ENCODE measurements at regions not wholly inside any gene's neighbourhood (a gene's known extent, or its start where the extent isn't known, plus 50 kb on each side); places are given as distances from the start of the nearest gene placed in this dataset.

DNA sequence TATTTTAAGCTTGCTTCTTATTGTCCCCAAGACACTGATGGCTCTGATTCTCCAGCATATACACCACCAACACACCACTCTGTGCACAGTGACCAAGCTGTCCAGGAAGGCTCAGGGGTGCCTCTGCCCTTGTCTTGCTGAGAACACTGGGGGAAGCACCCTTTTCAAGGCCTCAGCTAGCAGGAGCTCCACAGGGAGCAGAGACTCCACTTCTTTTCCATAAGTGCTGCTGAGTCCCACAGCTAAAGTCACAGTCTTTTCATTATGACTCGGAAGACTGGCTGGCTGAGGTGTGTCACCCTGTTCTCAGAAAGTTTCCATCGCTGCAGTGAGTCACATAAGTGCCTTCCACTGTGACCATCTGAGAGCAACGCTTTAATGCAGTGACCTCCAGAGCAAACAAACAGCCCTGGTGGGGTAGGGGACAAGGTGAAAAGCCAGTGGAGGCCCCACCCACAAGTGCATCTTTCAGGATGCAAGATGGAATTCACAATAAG, 226.9 kb upstream of the CHRNA7 start:
- no peak for DNase-seq (ENCODE audit: low read depth in 2 of 2, low spot score in 1 of 2)

DNA sequence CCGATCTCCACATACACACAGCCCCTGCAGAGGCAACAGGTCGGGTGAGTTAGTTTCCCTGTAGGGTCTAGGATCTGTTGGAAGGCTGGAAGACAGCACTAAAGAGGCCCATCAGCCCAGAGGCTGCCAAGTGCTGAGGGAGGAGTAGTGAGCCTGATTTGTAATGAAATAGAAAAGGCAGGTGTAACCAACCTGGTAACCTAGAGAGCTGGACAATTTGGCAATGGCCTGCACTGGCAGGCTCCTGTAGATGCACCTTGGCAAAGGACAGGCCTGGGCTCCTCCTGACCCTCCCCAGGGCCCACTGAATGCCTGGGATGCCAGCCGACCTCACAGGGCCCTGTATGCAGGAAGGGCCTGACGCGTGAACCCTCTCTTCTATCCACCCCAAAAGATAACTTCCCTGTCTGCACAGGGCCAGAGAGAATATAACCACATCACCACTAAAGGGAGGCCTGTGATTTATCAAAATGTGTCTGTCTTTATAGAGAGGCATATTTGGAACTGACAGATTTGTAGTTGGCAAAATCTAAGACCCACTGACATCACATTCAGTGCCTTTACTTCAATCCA, 225.1 kb upstream of the CHRNA7 start:
- DNase-seq (ENCODE audit: low read depth in 2 of 2, low spot score in 1 of 2) = no peak

DNA sequence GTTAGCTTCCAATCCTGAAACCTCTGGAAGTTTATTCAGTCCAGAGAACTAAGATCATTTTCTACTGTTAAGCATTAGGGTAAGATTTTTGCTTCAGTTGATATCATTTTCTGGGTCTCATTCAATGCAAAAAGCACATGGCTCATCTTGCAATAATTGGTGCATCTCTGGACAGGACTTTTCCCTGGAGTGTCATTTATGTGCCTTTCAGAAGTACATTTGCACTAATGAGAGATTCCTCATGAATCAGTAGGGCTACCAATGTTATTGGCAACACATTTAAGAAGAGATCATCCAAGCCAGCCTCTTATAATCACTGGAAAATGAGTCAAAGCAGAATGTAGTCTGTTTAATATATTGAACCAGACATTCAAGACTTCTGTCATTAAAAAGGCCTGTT, 224.2 kb upstream of the CHRNA7 start:
- DNase-seq (ENCODE audit: low read depth in 2 of 2, low spot score in 1 of 2) = no peak

DNA sequence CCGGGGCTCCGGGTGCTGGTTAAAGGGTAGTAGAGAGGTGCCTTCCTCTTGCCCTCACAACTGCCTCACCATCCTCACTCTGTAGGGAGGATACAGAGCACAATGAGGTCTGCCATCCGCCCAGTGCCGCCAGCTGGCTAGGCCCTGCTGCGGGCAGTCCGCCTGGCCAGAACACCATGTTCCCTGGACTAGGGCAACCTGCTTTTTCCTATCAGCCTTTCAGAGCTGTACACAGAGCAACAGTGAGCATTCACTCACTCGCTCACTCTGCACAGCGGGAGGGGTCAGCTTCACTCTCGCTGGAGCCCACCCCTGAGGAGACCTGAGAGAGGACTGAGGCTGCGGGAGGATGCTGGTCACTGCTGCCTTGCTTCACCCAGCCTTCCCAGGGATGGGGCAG, 218.7 kb upstream of the CHRNA7 start:
- no peak for DNase-seq (ENCODE audit: low read depth in 2 of 2, low spot score in 1 of 2)

DNA sequence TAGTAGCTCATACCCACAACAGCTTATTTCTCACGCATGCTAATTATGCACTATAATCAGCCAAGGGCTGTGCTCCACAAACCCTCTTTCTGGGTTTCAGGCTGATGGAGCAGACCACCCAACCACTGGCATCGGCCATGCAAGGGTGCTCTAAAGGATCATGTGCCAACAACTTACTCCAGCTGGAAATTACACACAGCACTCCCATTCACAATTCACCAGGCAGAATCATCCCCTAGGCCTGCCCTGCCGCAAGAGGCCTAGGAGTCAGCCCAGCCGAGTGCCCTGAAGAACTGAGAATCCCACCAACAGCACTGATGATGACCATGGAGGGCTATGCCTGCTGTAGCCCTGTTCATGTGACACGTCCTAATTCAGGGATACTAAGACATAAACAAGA, 216.2 kb upstream of the CHRNA7 start:
- no peak for DNase-seq (ENCODE audit: low read depth in 2 of 2, low spot score in 1 of 2)

DNA sequence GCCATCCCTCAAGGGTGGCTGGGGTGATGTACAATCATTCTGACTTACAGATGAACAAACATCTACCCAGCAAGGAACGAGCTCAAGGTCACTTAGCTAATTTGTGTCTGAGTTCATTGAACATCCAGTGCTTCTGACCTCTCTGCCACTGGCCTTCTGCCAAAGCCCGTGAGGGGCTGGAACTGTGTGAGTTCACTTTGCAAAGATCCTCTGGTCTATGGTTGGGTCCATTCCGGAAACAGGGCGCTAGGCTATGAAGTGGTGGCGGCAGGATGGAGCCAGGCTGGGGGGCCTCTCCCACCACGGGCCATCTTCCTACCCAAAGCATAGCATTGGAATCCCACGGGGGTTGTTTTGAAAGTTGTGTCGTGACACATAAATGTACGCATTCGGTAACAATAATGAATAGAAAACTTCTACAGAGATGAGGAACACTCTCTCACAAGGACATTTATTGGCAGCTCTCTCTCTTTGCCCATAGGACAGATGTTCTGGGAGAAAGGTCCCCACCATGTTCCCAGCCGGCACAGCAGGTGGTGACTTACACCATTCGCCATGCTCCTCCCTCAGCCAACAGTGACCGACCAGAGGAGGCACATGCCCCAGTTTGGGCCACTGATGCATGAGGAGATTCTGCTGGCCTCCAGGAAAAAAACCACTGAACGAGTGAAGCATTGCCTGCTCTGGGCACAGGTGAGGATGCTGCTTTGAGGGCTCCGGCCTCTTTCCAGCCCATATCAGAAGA, 214.7 kb upstream of the CHRNA7 start:
- no peak for DNase-seq (ENCODE audit: low read depth in 2 of 2, low spot score in 1 of 2)

DNA sequence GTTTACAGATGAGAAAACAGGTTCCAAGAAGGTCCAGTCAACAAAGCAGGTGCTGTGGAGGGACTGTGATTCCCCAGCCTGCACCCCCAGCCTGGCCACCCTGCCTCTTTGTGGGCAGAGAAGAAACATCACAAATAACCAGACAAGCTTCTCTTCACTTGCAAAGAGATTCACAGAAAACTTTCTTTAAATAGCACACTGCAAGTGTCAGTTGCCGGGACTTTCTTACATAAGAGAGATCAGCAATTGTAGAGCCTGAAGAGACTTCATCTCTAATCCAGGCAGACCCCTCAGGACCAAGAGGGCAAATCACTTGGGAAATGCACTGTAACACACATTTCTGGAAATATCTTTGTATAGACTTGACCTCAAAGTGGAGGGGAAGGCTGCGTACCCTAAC, 207.9 kb upstream of the CHRNA7 start:
- no peak for DNase-seq (ENCODE audit: low read depth in 2 of 2, low spot score in 1 of 2)

DNA sequence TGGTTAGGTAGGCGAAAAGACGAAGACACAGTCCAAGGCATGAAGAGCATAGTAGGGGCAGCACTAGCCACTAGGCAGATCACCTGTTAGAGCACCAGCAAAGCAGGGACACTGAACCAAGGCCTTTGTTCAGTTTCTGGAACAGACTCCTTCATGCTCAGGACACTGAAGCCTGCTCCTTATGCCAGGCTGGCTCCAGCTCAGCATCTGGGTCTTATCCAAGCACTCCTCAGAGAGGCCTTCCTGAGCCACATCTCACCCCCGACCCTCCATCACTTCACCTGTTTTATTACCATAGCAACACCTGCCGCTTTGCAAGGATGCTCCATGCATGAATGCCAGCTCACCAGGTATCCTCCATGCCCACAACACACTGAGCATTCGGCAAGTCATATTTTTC, 206.3 kb upstream of the CHRNA7 start:
- no peak for DNase-seq (ENCODE audit: low read depth in 2 of 2, low spot score in 1 of 2)

DNA sequence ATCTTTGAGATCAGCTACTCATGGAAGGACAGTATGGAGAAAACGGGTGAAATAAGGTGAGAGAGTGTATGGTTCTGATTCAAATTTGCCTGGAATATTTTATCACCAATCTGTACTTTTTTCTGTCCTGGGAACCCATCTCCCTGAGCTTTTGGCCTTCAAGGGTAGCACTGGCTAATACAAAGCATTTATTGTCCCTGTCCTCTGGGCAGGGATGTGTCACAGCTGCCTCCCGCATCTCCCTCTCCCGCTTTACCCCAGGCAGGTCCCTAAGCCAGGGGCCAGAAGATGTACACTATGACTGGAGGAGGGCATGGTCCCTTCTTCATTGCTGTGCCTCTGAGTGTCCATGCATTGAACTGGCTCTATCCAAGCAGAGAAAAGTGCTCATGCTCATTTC, 201.7 kb upstream of the CHRNA7 start:
- DNase-seq (ENCODE audit: low read depth in 2 of 2, low spot score in 1 of 2) = no peak

DNA sequence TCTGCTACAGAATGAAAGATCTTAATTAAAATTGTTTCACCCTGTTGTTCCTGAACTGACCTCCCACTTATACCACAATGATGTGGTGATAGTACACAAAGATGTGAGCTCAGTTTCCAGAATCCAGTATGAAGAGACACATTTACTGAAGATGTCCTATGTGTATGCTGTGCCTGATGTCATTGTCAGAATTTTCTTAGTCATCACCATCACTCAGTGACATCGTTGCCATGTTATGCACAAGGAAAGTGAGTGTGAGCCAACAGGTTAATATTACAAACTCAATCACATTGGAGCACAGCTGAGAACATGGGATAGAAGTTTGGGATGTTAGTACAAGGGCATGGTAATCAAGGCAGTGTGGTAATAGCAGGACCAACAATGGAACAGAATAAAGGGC, 199.7 kb upstream of the CHRNA7 start:
- no peak for DNase-seq (ENCODE audit: low read depth in 2 of 2, low spot score in 1 of 2)

DNA sequence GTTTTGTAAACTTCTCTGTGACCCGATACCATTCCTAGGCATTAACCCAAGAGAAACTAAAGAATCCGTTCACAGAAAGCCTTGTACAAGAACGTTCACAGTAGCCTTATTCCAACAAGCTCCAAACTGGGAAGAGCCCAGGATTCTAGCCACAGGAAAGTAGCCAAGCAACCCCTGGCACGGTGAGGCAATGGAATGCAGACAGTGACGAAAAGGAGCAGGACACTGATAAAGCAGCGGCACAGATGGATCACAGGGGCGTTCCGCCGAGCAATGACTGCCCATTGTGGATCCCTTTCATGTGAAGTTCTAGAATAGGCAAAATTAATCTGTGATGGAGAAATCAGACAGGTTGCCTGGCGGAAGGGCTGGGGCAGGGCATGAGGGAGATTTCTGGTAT, 198.7 kb upstream of the CHRNA7 start:
- no peak for DNase-seq (ENCODE audit: low read depth in 2 of 2, low spot score in 1 of 2)

DNA sequence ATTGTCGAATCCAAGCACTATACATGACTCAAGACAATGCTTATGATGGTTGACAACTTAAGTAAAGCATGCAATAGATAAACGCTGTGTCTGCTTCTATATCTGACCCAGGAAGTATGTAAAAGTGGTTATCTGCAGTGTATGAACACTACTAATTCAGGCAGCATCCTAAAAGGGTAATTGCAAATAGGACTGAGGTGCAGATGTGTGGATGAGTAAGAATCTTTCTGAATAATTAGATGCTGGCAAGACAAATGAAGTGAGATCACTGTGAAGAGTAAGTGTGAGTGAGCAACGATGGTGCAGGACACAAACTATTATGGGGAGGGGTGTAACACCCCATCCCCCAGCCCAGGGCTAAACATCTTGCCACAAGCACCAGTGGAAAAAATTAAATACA, 195.7 kb upstream of the CHRNA7 start:
- DNase-seq (ENCODE audit: low read depth in 2 of 2, low spot score in 1 of 2) = no peak

DNA sequence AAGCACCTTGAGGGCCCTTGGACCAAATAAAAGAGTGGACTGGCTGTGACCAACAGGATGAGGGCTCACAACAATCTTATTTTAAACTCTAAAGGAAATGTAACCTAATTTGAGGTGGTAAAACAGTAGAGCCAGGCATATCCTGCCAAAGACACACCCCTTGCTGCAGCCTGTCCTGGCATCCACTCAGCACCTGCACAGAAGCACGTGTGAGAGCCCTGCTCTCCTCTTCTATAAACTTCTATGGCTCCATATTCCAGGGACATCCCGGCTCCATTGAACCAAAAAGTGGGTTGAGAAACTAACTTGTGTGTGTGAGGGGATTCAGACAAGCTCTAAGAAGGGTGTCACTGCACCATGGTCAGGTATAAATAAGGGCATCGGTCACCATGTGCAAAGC, 190.9 kb upstream of the CHRNA7 start:
- DNase-seq (ENCODE audit: low read depth in 2 of 2, low spot score in 1 of 2) = no peak

DNA sequence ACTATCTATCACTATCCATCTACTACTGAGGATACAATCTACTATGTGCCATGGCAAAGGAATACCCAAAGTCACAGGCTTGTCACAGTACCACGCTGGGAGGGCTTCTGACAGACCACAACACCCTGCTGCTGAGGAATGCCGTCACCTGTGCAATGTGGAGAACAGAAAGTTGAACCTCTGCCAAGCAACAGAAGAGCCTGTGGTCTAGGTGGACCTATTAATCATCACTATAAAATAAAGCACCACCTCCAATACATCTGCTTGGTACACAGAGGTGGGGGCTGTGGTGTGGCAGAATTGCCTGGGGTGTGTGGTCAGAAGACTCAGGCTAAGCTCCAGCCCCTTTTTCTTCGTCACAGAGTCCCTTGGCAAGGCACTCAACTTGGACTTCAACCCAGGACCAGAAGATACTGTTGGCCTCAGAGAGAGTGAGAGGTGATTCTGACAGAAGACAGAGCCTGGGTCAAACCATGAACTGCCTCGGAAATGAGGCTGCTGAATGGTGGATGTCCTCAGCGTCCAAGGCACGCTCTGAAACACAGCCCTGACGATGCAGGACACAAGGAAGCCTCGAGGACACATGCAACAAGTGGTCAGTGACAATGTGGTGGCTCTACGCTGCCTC, 189.4 kb upstream of the CHRNA7 start:
- no peak for DNase-seq (ENCODE audit: low read depth in 2 of 2, low spot score in 1 of 2)

DNA sequence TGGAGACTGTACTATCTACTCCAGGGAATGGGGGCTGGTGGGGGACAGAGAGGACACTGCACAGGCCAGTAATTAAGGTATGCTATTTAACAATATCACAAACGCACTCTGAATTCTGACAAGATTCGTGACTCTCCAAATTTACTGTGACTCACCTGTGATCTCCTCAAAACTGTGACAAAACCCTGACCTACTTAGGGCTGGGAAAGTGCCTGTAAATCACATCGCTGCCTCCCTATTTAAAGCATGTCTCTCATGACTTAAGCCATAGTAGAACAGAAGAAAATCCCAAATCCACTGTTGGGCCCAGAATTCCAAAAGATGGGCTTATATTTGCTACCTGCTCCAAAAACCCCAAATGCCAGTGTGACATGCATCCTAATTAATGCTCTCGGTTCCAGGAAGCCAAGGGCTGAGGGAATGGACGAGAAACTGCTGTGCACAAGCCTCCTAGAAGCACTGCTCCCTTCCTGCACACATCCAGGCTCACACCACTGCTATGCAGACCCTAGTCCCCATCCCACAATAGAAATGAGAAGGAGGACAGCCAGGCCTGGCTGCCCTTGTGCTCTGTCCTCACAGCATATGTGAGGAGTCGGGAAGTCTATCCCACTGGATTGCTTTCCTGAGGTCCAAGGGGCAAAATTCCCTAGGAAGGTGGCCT, 187.7 kb upstream of the CHRNA7 start:
- DNase-seq (ENCODE audit: low read depth in 2 of 2, low spot score in 1 of 2) = no peak

DNA sequence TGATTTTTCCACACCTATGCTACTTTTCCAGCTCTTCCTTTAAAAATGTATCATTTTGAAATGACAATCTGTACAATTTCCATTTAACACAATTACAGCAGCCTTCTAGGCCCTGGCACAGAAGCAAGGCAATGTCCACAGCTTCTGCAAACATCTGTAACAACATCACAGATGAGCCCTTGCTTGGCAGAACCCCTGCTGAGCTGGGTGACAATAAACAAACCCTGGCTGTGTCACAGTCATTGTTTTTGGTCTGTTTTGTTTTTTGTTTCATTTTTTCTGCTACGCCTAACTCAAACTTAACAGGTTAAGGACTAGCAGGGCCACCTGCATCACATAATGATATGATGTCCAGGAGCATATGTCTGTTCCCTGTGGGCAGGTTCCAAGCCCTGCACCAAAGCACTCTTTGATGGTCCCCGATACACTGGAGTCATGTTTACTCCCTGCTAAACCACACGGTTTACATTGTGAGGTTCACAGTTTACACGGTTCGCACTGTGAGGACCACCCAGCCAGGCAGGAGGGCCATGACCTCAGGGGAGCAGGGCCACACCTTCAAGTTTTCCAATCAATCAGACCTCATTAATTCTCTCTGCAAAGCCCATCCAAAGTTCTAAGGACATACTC, 186.8 kb upstream of the CHRNA7 start:
- no peak for DNase-seq (ENCODE audit: low read depth in 2 of 2, low spot score in 1 of 2)

DNA sequence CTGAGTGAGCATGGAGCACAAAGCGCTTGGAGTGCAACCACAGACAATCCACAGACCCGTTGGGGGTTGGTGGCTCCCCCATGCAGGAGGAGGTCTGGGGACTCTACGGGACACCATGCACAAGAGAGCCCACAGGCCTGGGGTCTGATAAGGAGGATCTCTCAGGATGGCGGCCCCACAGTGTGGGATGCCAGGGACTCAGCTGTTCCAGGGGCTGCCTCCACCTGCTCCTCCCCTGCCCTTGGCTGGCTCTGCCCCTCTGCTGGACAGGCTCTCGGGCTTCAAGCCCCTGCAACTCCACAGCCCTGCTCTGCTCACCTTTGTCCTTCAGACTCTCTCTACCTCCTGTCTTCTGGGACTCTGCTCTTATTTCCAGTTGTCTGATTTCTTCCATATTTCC, 184.5 kb upstream of the CHRNA7 start:
- no peak for DNase-seq (ENCODE audit: low read depth in 2 of 2, low spot score in 1 of 2)

DNA sequence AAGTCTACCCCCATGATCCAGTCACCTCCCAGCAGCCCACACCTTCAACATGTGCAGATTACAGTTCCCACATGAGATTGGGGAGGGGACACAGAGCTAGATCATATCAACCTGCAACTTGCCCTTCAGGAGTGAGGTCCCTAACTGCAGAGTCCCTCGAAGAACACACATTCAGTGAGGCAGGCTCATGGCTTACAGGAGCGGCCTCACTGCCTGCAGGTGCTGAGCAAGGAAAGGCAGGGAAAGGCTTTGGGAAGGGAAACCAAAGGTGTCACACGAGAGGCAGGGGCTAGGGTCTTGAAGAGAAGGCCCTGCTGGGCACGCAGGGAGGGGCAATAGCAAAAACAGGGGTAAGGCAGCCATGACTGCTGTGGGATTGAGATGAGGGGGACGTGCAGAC, 182.4 kb upstream of the CHRNA7 start:
- DNase-seq (ENCODE audit: low read depth in 2 of 2, low spot score in 1 of 2) = no peak

DNA sequence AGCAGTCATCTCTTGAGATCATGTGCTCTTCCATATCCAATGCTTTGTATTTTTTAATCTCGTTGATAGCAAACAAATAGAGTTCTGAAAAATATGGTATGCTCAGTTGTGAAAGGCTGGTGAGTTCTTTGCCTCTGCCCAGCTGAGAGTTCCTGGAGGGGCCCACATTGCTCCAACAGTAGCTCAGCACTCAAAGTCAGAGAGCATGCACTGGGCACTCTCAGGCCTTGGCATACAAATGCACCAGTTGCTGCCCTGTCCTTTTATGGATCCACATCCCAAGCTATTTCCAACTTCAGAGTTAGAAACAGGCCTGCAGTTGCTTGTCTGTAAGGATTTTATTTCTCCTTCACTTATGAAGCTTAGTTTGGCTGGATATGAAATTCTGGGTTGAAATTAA, 181.7 kb upstream of the CHRNA7 start:
- no peak for DNase-seq (ENCODE audit: low read depth in 2 of 2, low spot score in 1 of 2)

DNA sequence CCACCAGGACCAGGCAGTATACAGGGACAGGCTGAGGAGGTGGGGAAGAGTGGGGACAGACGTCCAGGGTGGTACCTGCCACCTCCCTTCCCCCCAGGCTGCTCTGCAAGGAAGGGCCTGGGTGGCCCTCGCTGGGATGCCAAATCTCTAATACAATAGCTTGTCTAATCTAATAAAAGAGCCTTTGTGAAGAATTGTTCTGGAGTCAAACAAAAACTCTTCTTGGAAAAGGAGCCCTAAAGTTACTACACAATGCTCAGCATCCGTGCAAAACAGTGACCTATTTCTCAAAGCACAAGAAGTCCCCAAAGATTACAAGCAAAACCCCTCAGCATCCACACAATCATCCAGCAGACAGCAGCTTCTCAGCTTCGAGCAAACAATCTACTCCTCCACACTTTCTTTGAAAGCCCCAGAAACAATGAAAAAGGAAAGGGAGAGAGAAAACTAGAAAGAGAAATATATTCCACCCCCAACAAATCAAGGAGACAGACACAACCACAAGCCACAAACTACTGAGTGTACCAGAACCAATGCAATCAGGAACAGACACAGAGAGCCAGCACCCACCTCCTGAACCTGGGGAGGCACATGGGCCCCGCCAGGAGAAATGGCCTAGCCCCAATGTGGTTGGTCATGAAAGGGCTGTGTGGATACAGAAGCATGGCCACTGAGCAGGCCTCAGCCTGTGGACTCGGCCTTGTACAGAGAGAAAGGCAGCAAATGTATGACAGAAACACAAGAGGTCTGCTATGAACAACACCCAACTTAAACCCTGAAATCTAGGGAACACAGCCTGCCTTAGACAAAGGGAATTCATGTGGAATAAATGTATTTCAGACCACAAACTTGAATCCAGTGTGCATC, 177.1 kb upstream of the CHRNA7 start:
- DNase-seq (ENCODE audit: low read depth in 2 of 2, low spot score in 1 of 2) = no peak

DNA sequence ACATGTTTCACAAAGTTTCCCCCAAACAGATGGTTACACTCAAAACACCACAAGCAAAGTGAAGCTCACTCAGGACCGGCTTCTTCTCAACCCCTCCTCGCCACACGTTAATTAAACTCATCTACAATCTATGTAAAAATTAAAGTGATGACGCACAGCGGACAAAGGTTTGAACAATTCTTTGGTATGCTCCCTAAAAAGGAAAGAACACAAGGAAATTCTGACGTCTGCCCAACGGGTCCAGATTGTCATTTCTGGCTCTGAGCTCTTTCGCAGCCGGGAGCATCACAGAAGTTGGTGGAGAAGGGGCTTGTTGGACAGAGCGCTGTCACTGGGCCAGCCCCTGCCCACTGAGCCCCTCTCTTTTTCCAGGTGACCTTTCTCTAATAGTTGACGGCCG, 173.7 kb upstream of the CHRNA7 start:
- DNase-seq (ENCODE audit: low read depth in 2 of 2, low spot score in 1 of 2) = no peak
